GM23338 (cell line): ENCODE measurements at regions not wholly inside any gene's neighbourhood (a gene's known extent, or its start where the extent isn't known, plus 50 kb on each side); places are given as distances from the start of the nearest gene placed in this dataset.

Experiments
- ATAC-seq: fragments of 200-7000 bp; cut with Tn5 transposase; 3 replicates; pipeline ENCODE4 v1.9.1; 2020
- DNase-seq: peaks from one replicate; pipeline ENCODE4 v3.0.0-alpha.2; 2015; ENCODE audit warnings: low spot score
- H2AFZ ChIP-seq: fragments of 200-600 bp; sonication (generic); 2 replicates; pipeline ENCODE4 v1.8.0; 2016; ENCODE audit warnings: antibody characterized with exemption, mild to moderate bottlenecking, moderate library complexity
- H3F3A ChIP-seq: fragments of 200-600 bp; sonication (generic); replicated peaks from 2 replicates; pipeline ENCODE4 v1.8.0; 2017; ENCODE audit warnings: antibody characterized with exemption, mixed run types, low read depth
- H3K27ac ChIP-seq: fragments of 200-600 bp; sonication (generic); 2 replicates; pipeline ENCODE4 v1.6.1; 2016; ENCODE audit warnings: low read depth
- H3K27me3 ChIP-seq: fragments of 200-600 bp; sonication (generic); 2 replicates; pipeline ENCODE4 v1.8.0; 2016; ENCODE audit warnings: mild to moderate bottlenecking, mixed run types, moderate library complexity; ENCODE audit not compliant: insufficient read depth
- H3K36me3 ChIP-seq: fragments of 200-600 bp; sonication (generic); 2 replicates; pipeline ENCODE4 v1.8.0; 2016; ENCODE audit warnings: mild to moderate bottlenecking; ENCODE audit not compliant: insufficient read depth
- H3K4me1 ChIP-seq: fragments of 200-600 bp; sonication (generic); 2 replicates; pipeline ENCODE4 v1.8.0; 2016; ENCODE audit warnings: mild to moderate bottlenecking, moderate library complexity; ENCODE audit not compliant: insufficient read depth
- H3K4me2 ChIP-seq: fragments of 200-600 bp; sonication (generic); 2 replicates; pipeline ENCODE4 v1.7.1; 2017; ENCODE audit warnings: mixed run types
- H3K4me3 ChIP-seq: fragments of 200-600 bp; sonication (generic); 2 replicates; pipeline ENCODE4 v1.6.1; 2016; ENCODE audit warnings: mixed run types
- H3K79me2 ChIP-seq: fragments of 200-600 bp; sonication (generic); replicated peaks from 2 replicates; pipeline ENCODE4 v1.8.0; 2017; ENCODE audit warnings: mild to moderate bottlenecking; ENCODE audit not compliant: insufficient read depth
- H3K9me2 ChIP-seq: fragments of 200-600 bp; sonication (generic); 2 replicates; pipeline ENCODE4 v1.8.0; 2017; ENCODE audit not compliant: insufficient read depth
- H4K20me1 ChIP-seq: fragments of 200-600 bp; sonication (generic); replicated peaks from 2 replicates; pipeline ENCODE4 v1.8.0; 2017; ENCODE audit warnings: mild to moderate bottlenecking; ENCODE audit not compliant: insufficient read depth
- H3K27ac Mint-ChIP-seq: 2 replicates; pipeline ENCODE4 v1.8.0; 2020; ENCODE audit warnings: inconsistent platforms, mild to moderate bottlenecking, moderate library complexity, mixed read lengths
- H3K27me3 Mint-ChIP-seq: 3 replicates; pipeline ENCODE4 v1.8.0; 2022; ENCODE audit warnings: low read depth, mild to moderate bottlenecking, moderate library complexity, mixed read lengths, inconsistent platforms; ENCODE audit not compliant: insufficient read depth, poor library complexity
- H3K36me3 Mint-ChIP-seq: 3 replicates; pipeline ENCODE4 v1.8.0; 2021; ENCODE audit warnings: low read depth, mild to moderate bottlenecking, inconsistent platforms, moderate library complexity, mixed read lengths
- H3K4me1 Mint-ChIP-seq: 3 replicates; pipeline ENCODE4 v1.8.0; 2020; ENCODE audit warnings: mild to moderate bottlenecking, inconsistent platforms, mixed read lengths
- H3K4me3 Mint-ChIP-seq: 3 replicates; pipeline ENCODE4 v1.8.0; 2021; ENCODE audit warnings: moderate library complexity, mild to moderate bottlenecking, inconsistent platforms, mixed read lengths
- H3K9me3 Mint-ChIP-seq: 3 replicates; pipeline ENCODE4 v1.8.0; 2020; ENCODE audit warnings: moderate library complexity, mild to moderate bottlenecking, inconsistent platforms, mixed read lengths
- EZH2 ChIP-seq: fragments of 200-600 bp; sonication (generic); IDR thresholded peaks from one replicate; pipeline ENCODE4 v1.8.0; 2017; ENCODE audit warnings: antibody characterized with exemption, mild to moderate bottlenecking, low read depth; ENCODE audit not compliant: unreplicated experiment
- JUNB ChIP-seq: IDR thresholded peaks from one replicate; pipeline ENCODE4 v1.6.1; 2016; ENCODE audit warnings: antibody characterized with exemption; ENCODE audit not compliant: unreplicated experiment
- NANOG ChIP-seq: IDR thresholded peaks from 2 replicates; pipeline ENCODE4 v1.6.1; 2016; ENCODE audit warnings: antibody characterized with exemption, borderline replicate concordance
- POLR2AphosphoS5 ChIP-seq: IDR thresholded peaks from 2 replicates; pipeline ENCODE4 v1.6.1; 2016; ENCODE audit warnings: antibody characterized with exemption, low read depth
- STAT1 ChIP-seq: IDR thresholded peaks from one replicate; pipeline ENCODE4 v1.6.1; 2016; ENCODE audit warnings: antibody characterized with exemption; ENCODE audit not compliant: unreplicated experiment
- ZNF114 ChIP-seq: fragments of 250-450 bp; sonication (Bioruptor Pico); IDR thresholded peaks from 2 replicates; pipeline ENCODE4 v1.5.0; 2020; ENCODE audit warnings: mild to moderate bottlenecking, moderate library complexity
- ZNF331 ChIP-seq: fragments of 250-450 bp; sonication (Bioruptor Pico); IDR thresholded peaks from 2 replicates; pipeline ENCODE4 v1.5.0; 2020; ENCODE audit warnings: low read depth, mild to moderate bottlenecking, moderate library complexity
- TF ChIP-seq, protein P1 (sequence below), 2 experiments: fragments of 200-600 bp in 1 of 2; sonication (generic) in 1 of 2; conservative IDR thresholded peaks; 2 replicates each; pipeline versions ENCODE4 v1.5.1 to v1.6.1; 2016 to 2017; ENCODE audit warnings: antibody characterized with exemption in 2 of 2, low read depth in 2 of 2, mild to moderate bottlenecking in 2 of 2, moderate library complexity in 1 of 2
- TF ChIP-seq, protein P2 (sequence below): IDR thresholded peaks from 2 replicates; pipeline ENCODE4 v1.6.1; 2016; ENCODE audit warnings: antibody characterized with exemption
- TF ChIP-seq, protein P3 (sequence below): fragments of 250-450 bp; sonication (Bioruptor Pico); IDR thresholded peaks from 2 replicates; pipeline ENCODE4 v1.5.0; 2020; ENCODE audit warnings: mild to moderate bottlenecking, moderate library complexity
- TF ChIP-seq, protein P4 (sequence below): IDR thresholded peaks from one replicate; pipeline ENCODE4 v1.6.1; 2018; ENCODE audit warnings: antibody characterized with exemption; ENCODE audit not compliant: unreplicated experiment

DNA sequence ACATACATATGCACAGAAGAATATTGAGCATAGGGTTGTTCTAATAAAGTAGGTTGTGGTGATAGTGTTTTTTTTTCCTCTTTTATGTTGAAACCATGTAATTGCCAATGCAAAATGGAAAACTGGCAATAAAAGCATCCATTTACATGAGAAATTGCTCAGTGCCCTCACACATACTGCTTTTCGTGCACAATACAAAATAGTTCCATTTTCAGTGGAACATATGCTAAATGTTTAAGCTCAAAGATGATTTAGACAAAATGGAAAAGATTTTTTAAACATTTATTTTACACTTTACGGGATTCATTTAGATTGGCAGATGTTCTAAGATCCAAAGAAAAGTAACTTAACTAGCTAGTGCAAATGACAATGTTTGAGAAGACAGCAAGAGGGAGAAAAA lies 678.1 kb upstream of the MANEA start (continued):
- no peak for TF ChIP-seq ZNF331 (CRISPR knock-in tag)
- TF ChIP-seq, protein P1, sequence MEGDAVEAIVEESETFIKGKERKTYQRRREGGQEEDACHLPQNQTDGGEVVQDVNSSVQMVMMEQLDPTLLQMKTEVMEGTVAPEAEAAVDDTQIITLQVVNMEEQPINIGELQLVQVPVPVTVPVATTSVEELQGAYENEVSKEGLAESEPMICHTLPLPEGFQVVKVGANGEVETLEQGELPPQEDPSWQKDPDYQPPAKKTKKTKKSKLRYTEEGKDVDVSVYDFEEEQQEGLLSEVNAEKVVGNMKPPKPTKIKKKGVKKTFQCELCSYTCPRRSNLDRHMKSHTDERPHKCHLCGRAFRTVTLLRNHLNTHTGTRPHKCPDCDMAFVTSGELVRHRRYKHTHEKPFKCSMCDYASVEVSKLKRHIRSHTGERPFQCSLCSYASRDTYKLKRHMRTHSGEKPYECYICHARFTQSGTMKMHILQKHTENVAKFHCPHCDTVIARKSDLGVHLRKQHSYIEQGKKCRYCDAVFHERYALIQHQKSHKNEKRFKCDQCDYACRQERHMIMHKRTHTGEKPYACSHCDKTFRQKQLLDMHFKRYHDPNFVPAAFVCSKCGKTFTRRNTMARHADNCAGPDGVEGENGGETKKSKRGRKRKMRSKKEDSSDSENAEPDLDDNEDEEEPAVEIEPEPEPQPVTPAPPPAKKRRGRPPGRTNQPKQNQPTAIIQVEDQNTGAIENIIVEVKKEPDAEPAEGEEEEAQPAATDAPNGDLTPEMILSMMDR (conservative IDR thresholded peaks at IDR 0.05; ENCODE audit: low read depth in 2 of 2): no peak
- TF ChIP-seq, protein P2, sequence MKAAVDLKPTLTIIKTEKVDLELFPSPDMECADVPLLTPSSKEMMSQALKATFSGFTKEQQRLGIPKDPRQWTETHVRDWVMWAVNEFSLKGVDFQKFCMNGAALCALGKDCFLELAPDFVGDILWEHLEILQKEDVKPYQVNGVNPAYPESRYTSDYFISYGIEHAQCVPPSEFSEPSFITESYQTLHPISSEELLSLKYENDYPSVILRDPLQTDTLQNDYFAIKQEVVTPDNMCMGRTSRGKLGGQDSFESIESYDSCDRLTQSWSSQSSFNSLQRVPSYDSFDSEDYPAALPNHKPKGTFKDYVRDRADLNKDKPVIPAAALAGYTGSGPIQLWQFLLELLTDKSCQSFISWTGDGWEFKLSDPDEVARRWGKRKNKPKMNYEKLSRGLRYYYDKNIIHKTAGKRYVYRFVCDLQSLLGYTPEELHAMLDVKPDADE: no peak
- no peak for TF ChIP-seq ZNF114

DNA sequence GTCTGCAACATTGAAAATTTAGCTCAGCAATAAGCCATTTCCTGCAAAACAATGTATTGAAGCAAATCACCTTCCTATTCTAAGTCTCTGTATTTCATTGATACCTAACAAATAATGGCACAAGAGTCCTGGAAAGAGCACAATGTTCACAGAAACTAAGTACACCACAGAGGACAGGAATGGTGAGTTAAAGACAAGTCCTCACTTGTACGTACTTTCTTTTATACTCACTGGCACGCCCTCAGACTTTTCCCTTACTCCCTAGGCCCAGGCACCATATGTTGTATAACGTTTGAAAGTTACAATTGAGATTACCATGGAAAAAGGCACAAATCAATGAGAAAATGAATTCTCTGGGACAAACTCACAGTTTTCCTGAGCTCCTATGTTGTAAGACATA lies 683.0 kb upstream of the MANEA start:
- H3K36me3 ChIP-seq: no peaks in the 10 kb centered on the region
- H3K9me2 ChIP-seq: no peaks in the 10 kb centered on the region
- H3K27ac ChIP-seq: 0 out of 2 replicates have a peak overlapping the region, but pooled peaks have one; percentile 41
- DNase-seq (no peak), ATAC-seq (no peak)
- H3F3A ChIP-seq: no peaks in the 10 kb centered on the region
- Mint-ChIP-seq H3K9me3 (no peaks in the 10 kb centered on the region), H3K36me3 (no peaks in the 10 kb centered on the region), H3K4me1 (peaks cover 13% of the 10 kb centered on the region; the same call in 2 of the 3 replicates), H3K4me3 (no peak overlapping the region), H3K27me3 (no peaks in the 10 kb centered on the region), H3K27ac (peak overlapping the region; percentile 81)
- no peaks in the 10 kb centered on the region for H4K20me1 ChIP-seq
- no peak overlapping the region for H3K4me3 ChIP-seq
- H3K27me3 ChIP-seq: no peaks in the 10 kb centered on the region
- H3K4me1 ChIP-seq: peaks cover 8% of the 10 kb centered on the region; the same call in 1 of the 2 replicates
- H3K4me2 ChIP-seq: peak overlapping the region; percentile 63
- peak overlapping the region; percentile 92 for H2AFZ ChIP-seq
- no peaks in the 10 kb centered on the region for H3K79me2 ChIP-seq
- no peak for TF ChIP-seq NANOG
- TF ChIP-seq, protein P3, sequence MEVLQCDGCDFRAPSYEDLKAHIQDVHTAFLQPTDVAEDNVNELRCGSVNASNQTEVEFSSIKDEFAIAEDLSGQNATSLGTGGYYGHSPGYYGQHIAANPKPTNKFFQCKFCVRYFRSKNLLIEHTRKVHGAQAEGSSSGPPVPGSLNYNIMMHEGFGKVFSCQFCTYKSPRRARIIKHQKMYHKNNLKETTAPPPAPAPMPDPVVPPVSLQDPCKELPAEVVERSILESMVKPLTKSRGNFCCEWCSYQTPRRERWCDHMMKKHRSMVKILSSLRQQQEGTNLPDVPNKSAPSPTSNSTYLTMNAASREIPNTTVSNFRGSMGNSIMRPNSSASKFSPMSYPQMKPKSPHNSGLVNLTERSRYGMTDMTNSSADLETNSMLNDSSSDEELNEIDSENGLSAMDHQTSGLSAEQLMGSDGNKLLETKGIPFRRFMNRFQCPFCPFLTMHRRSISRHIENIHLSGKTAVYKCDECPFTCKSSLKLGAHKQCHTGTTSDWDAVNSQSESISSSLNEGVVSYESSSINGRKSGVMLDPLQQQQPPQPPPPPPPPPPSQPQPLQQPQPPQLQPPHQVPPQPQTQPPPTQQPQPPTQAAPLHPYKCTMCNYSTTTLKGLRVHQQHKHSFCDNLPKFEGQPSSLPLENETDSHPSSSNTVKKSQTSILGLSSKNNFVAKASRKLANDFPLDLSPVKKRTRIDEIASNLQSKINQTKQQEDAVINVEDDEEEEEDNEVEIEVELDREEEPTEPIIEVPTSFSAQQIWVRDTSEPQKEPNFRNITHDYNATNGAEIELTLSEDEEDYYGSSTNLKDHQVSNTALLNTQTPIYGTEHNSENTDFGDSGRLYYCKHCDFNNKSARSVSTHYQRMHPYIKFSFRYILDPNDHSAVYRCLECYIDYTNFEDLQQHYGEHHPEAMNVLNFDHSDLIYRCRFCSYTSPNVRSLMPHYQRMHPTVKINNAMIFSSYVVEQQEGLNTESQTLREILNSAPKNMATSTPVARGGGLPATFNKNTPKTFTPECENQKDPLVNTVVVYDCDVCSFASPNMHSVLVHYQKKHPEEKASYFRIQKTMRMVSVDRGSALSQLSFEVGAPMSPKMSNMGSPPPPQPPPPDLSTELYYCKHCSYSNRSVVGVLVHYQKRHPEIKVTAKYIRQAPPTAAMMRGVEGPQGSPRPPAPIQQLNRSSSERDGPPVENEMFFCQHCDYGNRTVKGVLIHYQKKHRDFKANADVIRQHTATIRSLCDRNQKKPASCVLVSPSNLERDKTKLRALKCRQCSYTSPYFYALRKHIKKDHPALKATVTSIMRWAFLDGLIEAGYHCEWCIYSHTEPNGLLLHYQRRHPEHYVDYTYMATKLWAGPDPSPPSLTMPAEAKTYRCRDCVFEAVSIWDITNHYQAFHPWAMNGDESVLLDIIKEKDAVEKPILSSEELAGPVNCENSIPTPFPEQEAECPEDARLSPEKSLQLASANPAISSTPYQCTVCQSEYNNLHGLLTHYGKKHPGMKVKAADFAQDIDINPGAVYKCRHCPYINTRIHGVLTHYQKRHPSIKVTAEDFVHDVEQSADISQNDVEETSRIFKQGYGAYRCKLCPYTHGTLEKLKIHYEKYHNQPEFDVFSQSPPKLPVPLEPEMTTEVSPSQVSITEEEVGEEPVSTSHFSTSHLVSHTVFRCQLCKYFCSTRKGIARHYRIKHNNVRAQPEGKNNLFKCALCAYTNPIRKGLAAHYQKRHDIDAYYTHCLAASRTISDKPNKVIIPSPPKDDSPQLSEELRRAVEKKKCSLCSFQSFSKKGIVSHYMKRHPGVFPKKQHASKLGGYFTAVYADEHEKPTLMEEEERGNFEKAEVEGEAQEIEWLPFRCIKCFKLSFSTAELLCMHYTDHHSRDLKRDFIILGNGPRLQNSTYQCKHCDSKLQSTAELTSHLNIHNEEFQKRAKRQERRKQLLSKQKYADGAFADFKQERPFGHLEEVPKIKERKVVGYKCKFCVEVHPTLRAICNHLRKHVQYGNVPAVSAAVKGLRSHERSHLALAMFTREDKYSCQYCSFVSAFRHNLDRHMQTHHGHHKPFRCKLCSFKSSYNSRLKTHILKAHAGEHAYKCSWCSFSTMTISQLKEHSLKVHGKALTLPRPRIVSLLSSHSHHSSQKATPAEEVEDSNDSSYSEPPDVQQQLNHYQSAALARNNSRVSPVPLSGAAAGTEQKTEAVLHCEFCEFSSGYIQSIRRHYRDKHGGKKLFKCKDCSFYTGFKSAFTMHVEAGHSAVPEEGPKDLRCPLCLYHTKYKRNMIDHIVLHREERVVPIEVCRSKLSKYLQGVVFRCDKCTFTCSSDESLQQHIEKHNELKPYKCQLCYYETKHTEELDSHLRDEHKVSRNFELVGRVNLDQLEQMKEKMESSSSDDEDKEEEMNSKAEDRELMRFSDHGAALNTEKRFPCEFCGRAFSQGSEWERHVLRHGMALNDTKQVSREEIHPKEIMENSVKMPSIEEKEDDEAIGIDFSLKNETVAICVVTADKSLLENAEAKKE (CRISPR knock-in tag): no peak
- TF ChIP-seq, protein P4, sequence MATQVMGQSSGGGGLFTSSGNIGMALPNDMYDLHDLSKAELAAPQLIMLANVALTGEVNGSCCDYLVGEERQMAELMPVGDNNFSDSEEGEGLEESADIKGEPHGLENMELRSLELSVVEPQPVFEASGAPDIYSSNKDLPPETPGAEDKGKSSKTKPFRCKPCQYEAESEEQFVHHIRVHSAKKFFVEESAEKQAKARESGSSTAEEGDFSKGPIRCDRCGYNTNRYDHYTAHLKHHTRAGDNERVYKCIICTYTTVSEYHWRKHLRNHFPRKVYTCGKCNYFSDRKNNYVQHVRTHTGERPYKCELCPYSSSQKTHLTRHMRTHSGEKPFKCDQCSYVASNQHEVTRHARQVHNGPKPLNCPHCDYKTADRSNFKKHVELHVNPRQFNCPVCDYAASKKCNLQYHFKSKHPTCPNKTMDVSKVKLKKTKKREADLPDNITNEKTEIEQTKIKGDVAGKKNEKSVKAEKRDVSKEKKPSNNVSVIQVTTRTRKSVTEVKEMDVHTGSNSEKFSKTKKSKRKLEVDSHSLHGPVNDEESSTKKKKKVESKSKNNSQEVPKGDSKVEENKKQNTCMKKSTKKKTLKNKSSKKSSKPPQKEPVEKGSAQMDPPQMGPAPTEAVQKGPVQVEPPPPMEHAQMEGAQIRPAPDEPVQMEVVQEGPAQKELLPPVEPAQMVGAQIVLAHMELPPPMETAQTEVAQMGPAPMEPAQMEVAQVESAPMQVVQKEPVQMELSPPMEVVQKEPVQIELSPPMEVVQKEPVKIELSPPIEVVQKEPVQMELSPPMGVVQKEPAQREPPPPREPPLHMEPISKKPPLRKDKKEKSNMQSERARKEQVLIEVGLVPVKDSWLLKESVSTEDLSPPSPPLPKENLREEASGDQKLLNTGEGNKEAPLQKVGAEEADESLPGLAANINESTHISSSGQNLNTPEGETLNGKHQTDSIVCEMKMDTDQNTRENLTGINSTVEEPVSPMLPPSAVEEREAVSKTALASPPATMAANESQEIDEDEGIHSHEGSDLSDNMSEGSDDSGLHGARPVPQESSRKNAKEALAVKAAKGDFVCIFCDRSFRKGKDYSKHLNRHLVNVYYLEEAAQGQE: no peak
- TF ChIP-seq POLR2AphosphoS5: no peak
- no peak for TF ChIP-seq ZNF114
- no peak for TF ChIP-seq ZNF331 (CRISPR knock-in tag)
- TF ChIP-seq EZH2: no peak
- TF ChIP-seq STAT1: no peak
- no peak for TF ChIP-seq JUNB
